ENCODE measurements at regions not wholly inside any gene's neighbourhood (a gene's known extent, or its start where the extent isn't known, plus 50 kb on each side); places are given as distances from the start of the nearest gene placed in this dataset.

DNA sequence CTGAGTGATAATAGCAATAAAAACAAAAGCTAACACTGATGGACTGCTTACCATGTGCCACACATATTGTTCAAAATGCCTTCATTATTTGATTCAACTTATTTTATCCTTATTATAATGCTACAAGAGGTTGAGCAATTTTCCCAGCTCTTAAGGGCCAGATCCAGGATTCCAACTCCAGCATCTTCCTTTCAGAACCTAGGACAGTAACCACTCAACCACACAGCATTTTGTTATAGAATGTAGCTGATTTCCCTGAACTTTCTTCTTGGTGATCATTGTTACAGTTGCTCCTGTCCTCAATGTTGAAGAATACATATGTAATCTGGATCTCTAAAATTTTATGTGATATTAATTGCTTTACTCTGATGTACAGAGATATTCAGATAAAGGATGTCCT, 341.7 kb downstream of the PIK3C3 start:
- peak; percentile 30 for DNase-seq (ENCODE audit: low read depth, low spot score)
- in situ Hi-C loops (cut with HindIII; ENCODE audit: low sequenced_read_pairs): no loop called here
- TF ChIP-seq, protein P1, sequence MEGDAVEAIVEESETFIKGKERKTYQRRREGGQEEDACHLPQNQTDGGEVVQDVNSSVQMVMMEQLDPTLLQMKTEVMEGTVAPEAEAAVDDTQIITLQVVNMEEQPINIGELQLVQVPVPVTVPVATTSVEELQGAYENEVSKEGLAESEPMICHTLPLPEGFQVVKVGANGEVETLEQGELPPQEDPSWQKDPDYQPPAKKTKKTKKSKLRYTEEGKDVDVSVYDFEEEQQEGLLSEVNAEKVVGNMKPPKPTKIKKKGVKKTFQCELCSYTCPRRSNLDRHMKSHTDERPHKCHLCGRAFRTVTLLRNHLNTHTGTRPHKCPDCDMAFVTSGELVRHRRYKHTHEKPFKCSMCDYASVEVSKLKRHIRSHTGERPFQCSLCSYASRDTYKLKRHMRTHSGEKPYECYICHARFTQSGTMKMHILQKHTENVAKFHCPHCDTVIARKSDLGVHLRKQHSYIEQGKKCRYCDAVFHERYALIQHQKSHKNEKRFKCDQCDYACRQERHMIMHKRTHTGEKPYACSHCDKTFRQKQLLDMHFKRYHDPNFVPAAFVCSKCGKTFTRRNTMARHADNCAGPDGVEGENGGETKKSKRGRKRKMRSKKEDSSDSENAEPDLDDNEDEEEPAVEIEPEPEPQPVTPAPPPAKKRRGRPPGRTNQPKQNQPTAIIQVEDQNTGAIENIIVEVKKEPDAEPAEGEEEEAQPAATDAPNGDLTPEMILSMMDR (IDR thresholded peaks at IDR 0.05; ENCODE audit: low read depth, low read length): no peak
- no peak overlapping the region for H3K4me3 ChIP-seq (ENCODE audit: low read depth, low read length)

DNA sequence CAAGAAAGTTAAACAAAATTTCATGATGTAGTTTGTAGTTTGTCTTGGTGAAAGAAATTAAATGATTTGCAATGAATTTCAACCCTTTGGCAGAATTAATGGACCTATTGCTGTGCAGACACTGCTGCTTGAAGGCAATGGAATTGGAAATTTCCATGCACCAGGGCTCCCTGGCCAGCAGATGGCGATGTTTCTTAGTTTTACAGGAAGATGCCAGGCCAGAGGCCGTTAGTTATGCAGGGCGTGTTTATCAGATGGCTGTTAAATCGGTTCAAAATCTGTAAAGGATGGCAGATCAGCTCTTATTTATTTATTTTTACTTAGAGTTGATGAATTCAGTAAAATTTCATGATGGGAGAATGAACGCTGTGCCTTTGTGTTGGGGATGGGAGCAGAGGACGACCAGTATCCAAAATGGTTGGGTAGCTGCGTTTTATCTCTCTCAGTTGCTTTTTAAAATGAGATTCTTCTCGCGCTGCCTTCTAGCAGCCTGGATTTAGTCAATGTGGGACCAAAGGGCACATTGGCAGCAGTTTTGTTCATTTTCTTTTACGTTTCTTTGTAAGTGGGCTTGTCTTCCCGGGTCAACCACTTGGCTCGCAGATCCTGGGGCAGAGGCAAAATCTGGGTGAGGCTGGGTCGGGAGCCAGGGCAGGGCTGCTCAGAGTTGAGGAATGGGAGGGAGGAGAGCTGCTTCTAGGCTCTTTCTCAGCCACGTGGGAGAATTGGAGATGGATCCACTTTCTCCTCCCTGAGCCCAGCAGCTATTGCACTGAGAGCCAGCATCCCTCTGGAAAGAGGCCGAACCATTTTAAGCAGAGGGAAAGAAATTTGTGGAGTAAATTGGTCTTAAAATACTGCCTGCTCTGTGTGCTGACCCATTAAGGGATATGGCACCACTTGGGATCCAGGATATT, 344.0 kb downstream of the PIK3C3 start:
- in situ Hi-C loops (cut with HindIII; ENCODE audit: low sequenced_read_pairs): no loop called here
- TF ChIP-seq, protein P1 (IDR thresholded peaks at IDR 0.05; ENCODE audit: low read depth, low read length): peak; percentile 89
- H3K4me3 ChIP-seq (ENCODE audit: low read depth, low read length): no peak overlapping the region
- peak; percentile 84 for DNase-seq (ENCODE audit: low read depth, low spot score)

DNA sequence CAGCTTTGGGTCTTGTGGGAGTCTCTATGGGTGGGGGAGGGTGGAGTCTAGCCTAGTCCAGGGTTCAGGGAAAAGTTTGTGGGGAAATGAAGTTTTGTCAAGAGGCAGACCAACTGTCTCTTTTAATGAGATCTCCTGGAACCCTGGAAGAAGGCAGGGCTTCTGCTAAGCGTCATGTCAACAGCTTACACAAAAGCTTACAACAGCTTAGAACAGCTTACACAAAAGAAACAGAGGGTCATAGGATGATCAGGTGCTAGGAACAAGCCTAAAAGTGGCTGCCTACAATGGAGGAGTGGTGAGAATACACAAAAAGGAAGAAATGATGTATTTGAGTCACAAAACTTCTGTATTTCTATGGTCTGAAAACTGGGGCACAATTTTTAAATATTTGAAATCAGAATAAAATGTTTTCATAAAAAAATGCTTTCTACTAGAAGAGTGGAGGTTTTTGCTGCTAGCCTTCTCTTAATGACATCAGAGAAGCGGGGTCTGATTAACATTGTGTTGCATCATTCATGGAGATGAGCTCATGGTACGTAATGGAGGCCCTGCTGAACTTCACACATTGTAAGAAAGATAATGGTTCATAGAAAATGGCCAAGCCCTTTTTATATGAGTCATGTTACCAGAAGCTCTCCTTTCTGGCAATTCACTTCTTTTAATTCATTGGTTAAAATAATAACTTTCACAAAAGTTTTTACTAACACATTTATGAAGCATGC, 351.0 kb downstream of the PIK3C3 start:
- H3K4me3 ChIP-seq (ENCODE audit: low read depth, low read length): no peak overlapping the region
- DNase-seq (ENCODE audit: low read depth, low spot score): no peak
- TF ChIP-seq, protein P1 (IDR thresholded peaks at IDR 0.05; ENCODE audit: low read depth, low read length): no peak
- in situ Hi-C loops (cut with HindIII; ENCODE audit: low sequenced_read_pairs): no loop called here

DNA sequence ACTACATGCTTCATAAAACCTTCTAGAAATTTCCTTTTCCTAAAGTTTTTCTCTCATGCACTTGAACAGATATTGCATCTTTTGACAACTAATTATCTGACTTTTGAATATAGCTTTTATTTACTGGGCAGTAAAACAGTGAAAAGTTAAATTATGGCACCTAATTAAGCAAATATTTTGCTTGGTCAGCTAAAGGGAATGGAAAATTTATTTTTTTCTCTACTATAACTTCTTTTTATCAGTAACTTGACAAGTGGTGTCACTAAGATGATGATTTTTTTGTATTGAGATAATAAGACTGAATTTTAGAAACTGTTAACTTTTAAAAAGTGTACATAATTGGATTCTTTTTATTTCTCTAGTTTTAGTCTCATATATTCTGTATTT, 351.6 kb downstream of the PIK3C3 start:
- TF ChIP-seq, protein P1 (IDR thresholded peaks at IDR 0.05; ENCODE audit: low read depth, low read length): no peak
- in situ Hi-C loops (cut with HindIII; ENCODE audit: low sequenced_read_pairs): no loop called here
- DNase-seq (ENCODE audit: low read depth, low spot score): no peak
- H3K4me3 ChIP-seq (ENCODE audit: low read depth, low read length): no peak overlapping the region

DNA sequence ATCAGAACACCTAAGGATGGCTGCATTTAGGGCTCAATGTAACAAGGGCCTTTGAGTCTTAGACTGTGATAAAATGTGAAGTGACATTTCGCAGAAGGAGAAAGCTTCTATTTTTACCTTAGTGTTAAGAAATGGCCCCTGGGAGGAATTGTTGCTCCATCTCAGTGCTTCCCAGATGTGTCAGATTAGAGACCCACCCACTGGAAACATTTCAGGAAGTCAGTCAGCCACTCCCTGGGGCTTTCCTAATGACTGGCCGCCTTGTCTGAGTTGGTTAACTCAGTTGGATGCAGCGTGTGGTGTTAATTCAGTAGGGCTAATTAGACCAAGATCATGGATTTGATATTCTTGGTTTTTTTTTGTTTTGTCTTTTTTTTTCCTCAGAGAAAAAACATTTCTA, 355.9 kb downstream of the PIK3C3 start:
- in situ Hi-C loops (cut with HindIII; ENCODE audit: low sequenced_read_pairs): no loop called here
- no peak overlapping the region for H3K4me3 ChIP-seq (ENCODE audit: low read depth, low read length)
- TF ChIP-seq, protein P1 (IDR thresholded peaks at IDR 0.05; ENCODE audit: low read depth, low read length): no peak
- DNase-seq (ENCODE audit: low read depth, low spot score): no peak

DNA sequence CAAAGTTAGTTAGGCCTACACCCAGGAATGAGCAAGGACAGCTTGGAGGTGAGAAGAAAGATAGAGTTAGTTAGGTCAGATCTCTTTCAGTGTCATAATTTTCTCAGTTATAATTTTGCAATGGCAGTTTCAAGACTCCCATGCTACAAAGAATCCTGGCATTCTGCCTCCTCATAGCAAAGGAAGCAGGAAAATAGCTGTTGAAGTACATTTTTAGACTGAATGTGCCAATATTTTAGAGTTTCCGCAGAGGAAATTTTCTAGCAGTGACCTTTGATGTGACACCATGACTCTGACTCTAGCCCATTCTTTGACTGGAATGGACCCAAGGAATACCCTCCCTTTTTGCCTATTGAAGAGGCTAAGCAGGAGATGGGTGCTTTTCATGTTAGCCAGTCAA, 371.7 kb downstream of the PIK3C3 start:
- in situ Hi-C loops (cut with HindIII; ENCODE audit: low sequenced_read_pairs): no loop called here
- H3K4me3 ChIP-seq (ENCODE audit: low read depth, low read length): no peak overlapping the region
- TF ChIP-seq, protein P1 (IDR thresholded peaks at IDR 0.05; ENCODE audit: low read depth, low read length): no peak
- no peak for DNase-seq (ENCODE audit: low read depth, low spot score)

All from astrocyte of the spinal cord (primary cell).